Stimulated activated naive B cell treated with anti-CD40 and anti-IgM and Interleukin-4, amounts not matched to agents 10 μg/mL and 1 μg/mL and 100 μg/mL, for 72 hours (primary cell): ENCODE measurements at regions not wholly inside any gene's neighbourhood (a gene's known extent, or its start where the extent isn't known, plus 50 kb on each side); places are given as distances from the start of the nearest gene placed in this dataset.

Experiments used
- ATAC-seq, 2 donors: fragments of 150-1000 bp; cut with Tn5 transposase; replicated peaks; 2 replicates each; pipeline ENCODE4 v1.10.0; 2021; ENCODE audit warnings: moderate library complexity in 1 of 2
- DNase-seq: peaks from one replicate; pipeline ENCODE4 v3.0.0; 2021
- H3K27ac Mint-ChIP-seq: one replicate; pipeline ENCODE4 v1.8.0; 2022; ENCODE audit warnings: mild to moderate bottlenecking, mixed read lengths
- H3K27me3 Mint-ChIP-seq, 2 donors: one replicate each; pipeline ENCODE4 v1.8.0; 2022; ENCODE audit warnings: mixed read lengths in 2 of 2
- H3K36me3 Mint-ChIP-seq, 2 donors: one replicate each; pipeline ENCODE4 v1.8.0; 2022; ENCODE audit warnings: mixed read lengths in 2 of 2, mild to moderate bottlenecking in 1 of 2
- H3K4me1 Mint-ChIP-seq, 2 donors: one replicate each; pipeline ENCODE4 v1.8.0; 2022; ENCODE audit warnings: mixed read lengths in 2 of 2, mild to moderate bottlenecking in 1 of 2
- H3K4me3 Mint-ChIP-seq, 2 donors: one replicate each; pipeline ENCODE4 v1.8.0; 2022; ENCODE audit warnings: mild to moderate bottlenecking in 2 of 2, mixed read lengths in 2 of 2, moderate library complexity in 1 of 2
- H3K9me3 Mint-ChIP-seq, 2 donors: one replicate each; pipeline ENCODE4 v1.8.0; 2022; ENCODE audit warnings: mixed read lengths in 2 of 2, mild to moderate bottlenecking in 1 of 2

- Mint-ChIP-seq H3K9me3 (peaks cover 0 to 4% of the 10 kb centered on the region in 2 donors), H3K4me3 (no peak overlapping the region), H3K36me3 (no peaks in the 10 kb centered on the region), H3K4me1 (no peaks in the 10 kb centered on the region), H3K27me3 (no peaks in the 10 kb centered on the region), H3K27ac (no peak overlapping the region)
- no peak for ATAC-seq
- DNase-seq = no peak
These were observed 339.6 kb upstream of the FOXG1 start for GRCh38 chr14:28426960-28427359.

- no peak for ATAC-seq
These were observed 329.8 kb upstream of the FOXG1 start for GRCh38 chr14:28436821-28437220.

GRCh38 chr14:28461389-28461788, 305.2 kb upstream of the FOXG1 start:
- DNase-seq = no peak
- Mint-ChIP-seq H3K27ac (no peak overlapping the region), H3K36me3 (no peaks in the 10 kb centered on the region)

More at GRCh38 chr14:28436821-28437220, 329.8 kb upstream of the FOXG1 start:
- no peaks in the 10 kb centered on the region for H3K36me3 Mint-ChIP-seq
- H3K4me1 Mint-ChIP-seq = no peaks in the 10 kb centered on the region
- H3K4me3 Mint-ChIP-seq = no peak overlapping the region
- no peaks in the 10 kb centered on the region for H3K27me3 Mint-ChIP-seq
- DNase-seq = no peak
- H3K9me3 Mint-ChIP-seq = peaks cover 0 to 7% of the 10 kb centered on the region in 2 donors
- no peak overlapping the region for H3K27ac Mint-ChIP-seq

GRCh38 chr14:28467611-28468010, 299.0 kb upstream of the FOXG1 start:
- Mint-ChIP-seq H3K27ac (no peak overlapping the region), H3K4me1 (no peaks in the 10 kb centered on the region), H3K27me3 (no peaks in the 10 kb centered on the region), H3K36me3 (no peaks in the 10 kb centered on the region), H3K9me3 (peaks cover 6 to 18% of the 10 kb centered on the region in 2 donors), H3K4me3 (no peak overlapping the region)
- ATAC-seq = no peak
- DNase-seq = no peak

More at GRCh38 chr14:28461389-28461788, 305.2 kb upstream of the FOXG1 start:
- H3K27me3 Mint-ChIP-seq = no peaks in the 10 kb centered on the region
- H3K4me1 Mint-ChIP-seq = no peaks in the 10 kb centered on the region
- peaks cover 6 to 17% of the 10 kb centered on the region in 2 donors for H3K9me3 Mint-ChIP-seq
- no peak for ATAC-seq
- no peak overlapping the region for H3K4me3 Mint-ChIP-seq

- ATAC-seq = no peak
- Mint-ChIP-seq H3K4me1 (no peaks in the 10 kb centered on the region), H3K4me3 (no peak overlapping the region), H3K27me3 (no peaks in the 10 kb centered on the region), H3K27ac (no peak overlapping the region), H3K36me3 (no peaks in the 10 kb centered on the region), H3K9me3 (peaks cover 6 to 18% of the 10 kb centered on the region in 2 donors)
- no peak for DNase-seq
These were observed 298.1 kb upstream of the FOXG1 start for GRCh38 chr14:28468191-28469151.

GRCh38 chr14:28482251-28483040, 284.1 kb upstream of the FOXG1 start:
- ATAC-seq (no peak), DNase-seq (no peak)
- Mint-ChIP-seq H3K9me3 (peaks cover 0 to under 1% of the 10 kb centered on the region in 2 donors), H3K4me3 (no peak overlapping the region), H3K27ac (no peak overlapping the region), H3K36me3 (no peaks in the 10 kb centered on the region), H3K27me3 (no peaks in the 10 kb centered on the region), H3K4me1 (no peaks in the 10 kb centered on the region)

GRCh38 chr14:28483506-28483905, 283.1 kb upstream of the FOXG1 start:
- H3K9me3 Mint-ChIP-seq = no peaks in the 10 kb centered on the region
- no peaks in the 10 kb centered on the region for H3K27me3 Mint-ChIP-seq
- DNase-seq (no peak), ATAC-seq (no peak)
- H3K4me3 Mint-ChIP-seq = no peak overlapping the region
- no peaks in the 10 kb centered on the region for H3K36me3 Mint-ChIP-seq
- no peaks in the 10 kb centered on the region for H3K4me1 Mint-ChIP-seq
- H3K27ac Mint-ChIP-seq = no peak overlapping the region

- Mint-ChIP-seq H3K27me3 (no peaks in the 10 kb centered on the region), H3K9me3 (no peaks in the 10 kb centered on the region), H3K4me1 (no peaks in the 10 kb centered on the region), H3K27ac (no peak overlapping the region), H3K4me3 (no peak overlapping the region), H3K36me3 (no peaks in the 10 kb centered on the region)
- ATAC-seq (no peak), DNase-seq (no peak)
These were observed 277.9 kb upstream of the FOXG1 start for GRCh38 chr14:28488684-28489083.

GRCh38 chr14:28493516-28493915, 273.1 kb upstream of the FOXG1 start:
- Mint-ChIP-seq H3K4me1 (no peaks in the 10 kb centered on the region), H3K4me3 (no peak overlapping the region), H3K27me3 (no peaks in the 10 kb centered on the region), H3K9me3 (peaks cover 0 to 2% of the 10 kb centered on the region in 2 donors), H3K27ac (no peak overlapping the region), H3K36me3 (no peaks in the 10 kb centered on the region)
- no peak for ATAC-seq
- DNase-seq = no peak

- no peaks in the 10 kb centered on the region for H3K4me1 Mint-ChIP-seq
- no peak overlapping the region for H3K27ac Mint-ChIP-seq
- H3K36me3 Mint-ChIP-seq = no peaks in the 10 kb centered on the region
- H3K27me3 Mint-ChIP-seq = no peaks in the 10 kb centered on the region
- H3K4me3 Mint-ChIP-seq = no peak overlapping the region
- H3K9me3 Mint-ChIP-seq = peaks cover 0 to 2% of the 10 kb centered on the region in 2 donors
- DNase-seq (no peak), ATAC-seq (no peak)
These were observed 272.4 kb upstream of the FOXG1 start for GRCh38 chr14:28494196-28494595.

- Mint-ChIP-seq H3K9me3 (peaks cover 0 to 6% of the 10 kb centered on the region in 2 donors), H3K27me3 (no peaks in the 10 kb centered on the region), H3K4me3 (no peak overlapping the region), H3K4me1 (no peaks in the 10 kb centered on the region), H3K27ac (no peak overlapping the region), H3K36me3 (no peaks in the 10 kb centered on the region)
- ATAC-seq = no peak
- DNase-seq = no peak
These were observed 270.2 kb upstream of the FOXG1 start for GRCh38 chr14:28496364-28496763.

- no peak for DNase-seq
- H3K4me3 Mint-ChIP-seq = no peak overlapping the region
- H3K27me3 Mint-ChIP-seq = no peaks in the 10 kb centered on the region
- no peak overlapping the region for H3K27ac Mint-ChIP-seq
- H3K9me3 Mint-ChIP-seq = peaks cover 6 to 7% of the 10 kb centered on the region in 2 donors
- H3K36me3 Mint-ChIP-seq = no peaks in the 10 kb centered on the region
- ATAC-seq = no peak
- no peaks in the 10 kb centered on the region for H3K4me1 Mint-ChIP-seq
These were observed 264.1 kb upstream of the FOXG1 start for GRCh38 chr14:28502517-28502916.

GRCh38 chr14:28515571-28515970, 251.0 kb upstream of the FOXG1 start:
- Mint-ChIP-seq H3K9me3 (peaks cover 0 to 6% of the 10 kb centered on the region in 2 donors), H3K4me1 (no peaks in the 10 kb centered on the region), H3K36me3 (no peaks in the 10 kb centered on the region), H3K27ac (no peak overlapping the region), H3K4me3 (no peak overlapping the region), H3K27me3 (no peaks in the 10 kb centered on the region)
- ATAC-seq = no peak
- no peak for DNase-seq

GRCh38 chr14:28536889-28537288, 229.7 kb upstream of the FOXG1 start:
- Mint-ChIP-seq H3K36me3 (no peaks in the 10 kb centered on the region), H3K4me3 (no peak overlapping the region), H3K27me3 (no peaks in the 10 kb centered on the region), H3K9me3 (peaks cover 6 to 17% of the 10 kb centered on the region in 2 donors), H3K4me1 (no peaks in the 10 kb centered on the region), H3K27ac (no peak overlapping the region)
- DNase-seq (no peak), ATAC-seq (no peak)
